ENCODE measurements at regions not wholly inside any gene's neighbourhood (a gene's known extent, or its start where the extent isn't known, plus 50 kb on each side); places are given as distances from the start of the nearest gene placed in this dataset.
"Not testable (repeated sequence)": the region's sequence is repeated elsewhere in the genome, so short reads cannot be mapped to it uniquely, and the experiment has no call there.

DNA sequence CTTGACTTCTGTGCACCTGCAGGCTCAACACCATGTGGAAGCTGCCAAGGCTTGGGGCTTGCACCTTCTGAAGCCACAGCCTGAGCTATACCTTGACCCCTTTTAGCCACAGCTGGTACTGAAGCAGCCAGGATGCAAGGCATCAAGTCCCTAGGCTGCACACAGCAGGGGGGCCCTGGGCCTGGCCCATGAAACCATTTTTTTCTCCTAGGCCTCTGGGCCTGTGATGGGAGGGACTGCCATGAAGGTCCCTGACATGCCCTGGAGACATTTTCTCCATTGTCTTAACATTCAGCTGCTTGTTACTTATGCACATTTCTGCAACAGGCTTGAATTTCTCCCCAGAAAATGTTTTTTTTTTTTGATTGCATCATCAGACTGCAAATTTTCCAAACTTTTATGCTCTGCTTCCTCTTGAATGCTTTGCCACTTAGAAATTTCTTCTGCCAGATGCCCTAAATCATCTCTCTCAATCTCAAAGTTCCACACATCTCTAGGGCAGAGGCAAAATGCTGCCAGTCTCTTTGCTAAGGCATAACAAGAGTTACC lies 260.2 kb downstream of the SPRY1 start:
- TF ChIP-seq YY1 (IDR thresholded peaks at IDR 0.05; ENCODE audit: insufficient read depth, insufficient read length); SUZ12 (IDR thresholded peaks at IDR 0.05; ENCODE audit: extremely low read depth, insufficient read depth, insufficient read length); ZNF274 (IDR thresholded peaks at IDR 0.05; ENCODE audit: low read depth, low read length): not testable (repeated sequence)

Measured in NT2/D1 (cell line).